ENCODE measurements at regions not wholly inside any gene's neighbourhood (a gene's known extent, or its start where the extent isn't known, plus 50 kb on each side); places are given as distances from the start of the nearest gene placed in this dataset.

DNA sequence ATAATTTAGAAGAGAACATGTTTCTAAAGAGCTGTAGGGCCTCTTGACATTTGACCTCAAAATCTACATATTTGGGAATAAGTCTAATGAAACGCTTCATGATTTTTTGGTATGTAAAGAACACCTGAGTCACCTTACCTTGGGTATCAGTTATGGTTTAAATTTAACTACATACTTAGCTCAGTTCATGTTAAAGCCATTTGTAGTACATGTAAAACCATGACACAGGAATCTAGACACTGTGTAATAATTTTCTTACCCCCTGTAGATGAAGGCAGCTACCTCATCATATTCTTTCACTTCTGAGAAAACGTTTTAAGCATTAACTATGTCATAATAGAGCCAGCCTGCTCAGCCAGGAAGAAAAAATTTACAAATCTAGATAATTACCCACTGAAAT is 105.8 kb upstream of the CPNE8 start:
- Histone ChIP-seq H3K9me3 (replicated peaks) (no peaks in the 10 kb centered on the region), H3K27ac (replicated peaks) (no peak overlapping the region), H3K27me3 (ENCODE audit: low read depth) (no peaks in the 10 kb centered on the region), H3K4me3 (no peak overlapping the region), H3K36me3 (no peaks in the 10 kb centered on the region), H3K4me1 (no peaks in the 10 kb centered on the region)
- intact Hi-C loops (cut with micrococcal nuclease): no loop called here
- TF ChIP-seq, protein P1, sequence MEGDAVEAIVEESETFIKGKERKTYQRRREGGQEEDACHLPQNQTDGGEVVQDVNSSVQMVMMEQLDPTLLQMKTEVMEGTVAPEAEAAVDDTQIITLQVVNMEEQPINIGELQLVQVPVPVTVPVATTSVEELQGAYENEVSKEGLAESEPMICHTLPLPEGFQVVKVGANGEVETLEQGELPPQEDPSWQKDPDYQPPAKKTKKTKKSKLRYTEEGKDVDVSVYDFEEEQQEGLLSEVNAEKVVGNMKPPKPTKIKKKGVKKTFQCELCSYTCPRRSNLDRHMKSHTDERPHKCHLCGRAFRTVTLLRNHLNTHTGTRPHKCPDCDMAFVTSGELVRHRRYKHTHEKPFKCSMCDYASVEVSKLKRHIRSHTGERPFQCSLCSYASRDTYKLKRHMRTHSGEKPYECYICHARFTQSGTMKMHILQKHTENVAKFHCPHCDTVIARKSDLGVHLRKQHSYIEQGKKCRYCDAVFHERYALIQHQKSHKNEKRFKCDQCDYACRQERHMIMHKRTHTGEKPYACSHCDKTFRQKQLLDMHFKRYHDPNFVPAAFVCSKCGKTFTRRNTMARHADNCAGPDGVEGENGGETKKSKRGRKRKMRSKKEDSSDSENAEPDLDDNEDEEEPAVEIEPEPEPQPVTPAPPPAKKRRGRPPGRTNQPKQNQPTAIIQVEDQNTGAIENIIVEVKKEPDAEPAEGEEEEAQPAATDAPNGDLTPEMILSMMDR (IDR thresholded peaks at IDR 0.05; ENCODE audit: borderline replicate concordance): no peak
- no peak for DNase-seq

DNA sequence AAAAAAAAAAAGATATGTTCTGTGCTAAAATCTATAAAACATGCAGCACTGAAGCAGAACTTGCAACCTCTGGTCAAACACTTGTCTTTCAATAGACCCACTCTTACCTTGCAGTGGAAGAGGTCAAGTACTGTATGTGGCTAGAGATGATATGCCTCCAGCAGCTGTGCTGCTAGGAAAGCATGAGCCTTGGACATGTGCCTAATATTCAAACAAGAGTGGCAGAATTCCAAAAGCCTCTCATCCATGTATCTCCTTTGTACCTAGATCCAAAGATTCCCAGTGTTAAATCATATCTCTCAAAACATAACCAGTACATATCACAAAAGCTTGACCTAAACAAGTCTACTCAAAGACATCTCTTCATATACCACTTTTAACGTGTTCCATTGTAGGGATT is 105.0 kb upstream of the CPNE8 start:
- H3K27me3 ChIP-seq (ENCODE audit: low read depth): no peaks in the 10 kb centered on the region
- H3K9me3 ChIP-seq (replicated peaks): no peaks in the 10 kb centered on the region
- H3K4me1 ChIP-seq: no peaks in the 10 kb centered on the region
- no peaks in the 10 kb centered on the region for H3K36me3 ChIP-seq
- no peak overlapping the region for H3K4me3 ChIP-seq
- no peak overlapping the region for H3K27ac ChIP-seq (replicated peaks)
- no peak for DNase-seq
- TF ChIP-seq, protein P1 (IDR thresholded peaks at IDR 0.05; ENCODE audit: borderline replicate concordance): no peak
- intact Hi-C loops (cut with micrococcal nuclease): no loop called here

DNA sequence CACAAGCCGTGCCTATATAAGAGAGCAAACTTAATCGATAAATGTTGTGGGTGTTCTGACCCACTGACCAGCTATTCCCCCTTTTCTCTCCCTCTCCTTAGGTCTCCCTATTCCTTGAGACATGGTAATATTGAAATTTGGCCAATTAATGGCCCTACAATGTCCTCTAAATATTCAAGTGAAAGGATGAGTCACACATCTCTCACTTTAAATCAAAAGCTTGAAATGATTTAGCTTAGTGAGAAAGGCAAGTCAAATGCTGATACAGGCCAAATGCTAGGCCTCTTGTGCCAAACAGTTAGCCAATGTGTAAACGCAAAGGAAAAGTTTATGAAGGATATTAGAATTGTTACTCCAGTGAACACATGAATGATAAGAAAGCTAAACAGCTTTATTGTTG is 102.2 kb upstream of the CPNE8 start:
- TF ChIP-seq, protein P1 (IDR thresholded peaks at IDR 0.05; ENCODE audit: borderline replicate concordance): no peak
- H3K4me3 ChIP-seq: no peak overlapping the region
- H3K27ac ChIP-seq (replicated peaks): no peak overlapping the region
- H3K27me3 ChIP-seq (ENCODE audit: low read depth): no peaks in the 10 kb centered on the region
- H3K9me3 ChIP-seq (replicated peaks): no peaks in the 10 kb centered on the region
- no peaks in the 10 kb centered on the region for H3K36me3 ChIP-seq
- H3K4me1 ChIP-seq: no peaks in the 10 kb centered on the region
- intact Hi-C loops (cut with micrococcal nuclease): no loop called here
- DNase-seq: no peak

DNA sequence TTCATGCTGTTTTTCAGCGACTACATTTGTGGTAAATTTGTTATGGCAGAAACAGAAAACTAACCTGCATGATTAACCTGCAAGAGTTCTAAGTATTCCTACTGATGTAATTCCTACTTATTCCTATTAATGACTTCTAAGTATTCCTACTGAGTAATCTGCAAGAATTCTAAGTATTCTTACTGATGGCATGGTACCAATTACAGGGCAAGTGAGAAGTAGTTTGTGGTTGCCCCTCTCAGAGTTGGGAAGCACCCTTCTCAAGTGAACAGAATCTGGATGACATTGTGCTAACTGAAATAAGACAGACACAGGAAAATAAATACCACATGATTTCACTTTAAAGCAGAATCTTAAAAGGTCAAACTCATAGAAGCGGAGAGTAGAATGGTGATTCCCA is 100.9 kb upstream of the CPNE8 start:
- TF ChIP-seq, protein P1 (IDR thresholded peaks at IDR 0.05; ENCODE audit: borderline replicate concordance): no peak
- Histone ChIP-seq H3K9me3 (replicated peaks) (no peaks in the 10 kb centered on the region), H3K4me3 (no peak overlapping the region), H3K27ac (replicated peaks) (no peak overlapping the region), H3K4me1 (no peaks in the 10 kb centered on the region), H3K27me3 (ENCODE audit: low read depth) (no peaks in the 10 kb centered on the region), H3K36me3 (no peaks in the 10 kb centered on the region)
- intact Hi-C loops (cut with micrococcal nuclease): no loop called here
- no peak for DNase-seq

DNA sequence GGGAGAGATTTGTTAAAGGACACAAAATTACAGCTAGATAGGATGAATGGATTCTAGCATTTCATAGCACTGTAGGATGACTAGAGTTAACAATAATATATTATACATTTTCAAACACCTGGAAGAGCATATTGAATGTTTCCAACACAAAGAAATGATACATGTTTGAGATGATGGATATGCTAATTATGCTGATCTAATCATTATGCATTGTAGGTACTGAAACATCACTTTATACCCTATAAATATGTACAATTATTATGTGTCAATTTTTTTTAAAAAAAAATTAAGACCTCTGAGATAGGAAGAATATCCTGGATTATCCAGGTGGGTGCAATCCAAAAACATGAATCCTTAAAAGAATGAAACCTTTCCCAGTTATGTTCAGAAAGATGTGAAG is 100.3 kb upstream of the CPNE8 start:
- no peak overlapping the region for H3K27ac ChIP-seq (replicated peaks)
- H3K4me1 ChIP-seq: no peaks in the 10 kb centered on the region
- H3K36me3 ChIP-seq: no peaks in the 10 kb centered on the region
- intact Hi-C loops (cut with micrococcal nuclease): no loop called here
- no peak overlapping the region for H3K4me3 ChIP-seq
- no peaks in the 10 kb centered on the region for H3K9me3 ChIP-seq (replicated peaks)
- TF ChIP-seq, protein P1 (IDR thresholded peaks at IDR 0.05; ENCODE audit: borderline replicate concordance): no peak
- no peak for DNase-seq
- no peaks in the 10 kb centered on the region for H3K27me3 ChIP-seq (ENCODE audit: low read depth)
